ENCODE measurements at regions not wholly inside any gene's neighbourhood (a gene's known extent, or its start where the extent isn't known, plus 50 kb on each side); places are given as distances from the start of the nearest gene placed in this dataset.

- H3K79me2 ChIP-seq (ENCODE audit: control insufficient read depth in 1 of 2, insufficient read depth in 2 of 2, low read length in 2 of 2): no peaks in the 10 kb centered on the region
- DNase-seq (ENCODE audit: low read depth in 1 of 2, low spot score in 2 of 2) (no peak), FAIRE-seq (no peak)
- no peak overlapping the region for H4K91ac ChIP-seq (replicated peaks; ENCODE audit: insufficient read length, low read length)
- H2BK120ac ChIP-seq (replicated peaks; ENCODE audit: low read depth, low read length): no peak overlapping the region
- H3K56ac ChIP-seq (replicated peaks; ENCODE audit: insufficient read length, low read depth, low read length): no peak overlapping the region
- H3K4me3 ChIP-seq (ENCODE audit: extremely low read depth in 1 of 4, insufficient read depth in 2 of 4, low read depth in 3 of 4, low read length in 4 of 4): no peak overlapping the region
- H3K36me3 ChIP-seq (ENCODE audit: control insufficient read depth in 2 of 4, insufficient read depth in 4 of 4, low read length in 3 of 4): no peaks in the 10 kb centered on the region
- H2BK12ac ChIP-seq (ENCODE audit: low read depth, low read length): no peak overlapping the region
- H3K27me3 ChIP-seq (replicated peaks in 1 of 4; ENCODE audit: control insufficient read depth in 3 of 4, extremely low read depth in 1 of 4, insufficient read depth in 3 of 4, low read length in 3 of 4): no peaks in the 10 kb centered on the region
- ChIA-PET CTCF (ENCODE audit: partially characterized antibody) (interaction anchor here (1.1 kb wide), 1 partner anchor 36 kb away, joined by 7 read pairs; no protein-coding TSS in a partner anchor), POLR2A (ENCODE audit: partially characterized antibody) (no interaction called here)
- H4K20me1 ChIP-seq (replicated peaks in 1 of 2; ENCODE audit: control insufficient read depth in 1 of 2, insufficient read depth in 2 of 2, low read length in 2 of 2): no peaks in the 10 kb centered on the region
- H3K27ac ChIP-seq (ENCODE audit: low read depth, low read length): no peak overlapping the region
- H3K23ac ChIP-seq (ENCODE audit: insufficient read length): no peak overlapping the region
- no peak overlapping the region for H3K9ac ChIP-seq (replicated peaks in 1 of 4; ENCODE audit: extremely low read depth in 1 of 4, low read depth in 3 of 4, low read length in 3 of 4)
- no peak overlapping the region for H4K5ac ChIP-seq (ENCODE audit: insufficient read length, low read depth, low read length)
- H2BK20ac ChIP-seq (ENCODE audit: low read length): no peak overlapping the region
- H2BK15ac ChIP-seq (ENCODE audit: low read length): no peak overlapping the region
- H2AK5ac ChIP-seq (ENCODE audit: low read depth, low read length): no peak overlapping the region
- no peak overlapping the region for H2BK5ac ChIP-seq (ENCODE audit: low read depth, low read length)
- H3K4ac ChIP-seq (replicated peaks; ENCODE audit: insufficient read length, low read depth, low read length): no peak overlapping the region
- no peak overlapping the region for H3K18ac ChIP-seq (ENCODE audit: extremely low read depth, low read length)
- H3K79me1 ChIP-seq (ENCODE audit: low read depth, low read length): no peaks in the 10 kb centered on the region
- H3K4me2 ChIP-seq (ENCODE audit: insufficient read depth in 1 of 2, low read depth in 2 of 2, low read length in 2 of 2): no peak overlapping the region
- no peak overlapping the region for H2AFZ ChIP-seq (ENCODE audit: low read length)
- 94% methylated on average over 2 of the region's 2 CpGs; no CpG with 5 or more reads in 1 of the 2 experiments for WGBS, 2 experiments (ENCODE audit: extremely low coverage in 1 of 2, insufficient coverage in 1 of 2, insufficient read length in 1 of 2, insufficient replicate concordance in 2 of 2, low coverage in 1 of 2, low lambda C conversion rate in 2 of 2, missing lambda C conversion rate in 1 of 2)
- no peak overlapping the region for H4K8ac ChIP-seq (ENCODE audit: extremely low read depth, insufficient read depth, low read length)
- H3K4me1 ChIP-seq (replicated peaks in 1 of 4; ENCODE audit: control insufficient read depth in 3 of 4, insufficient read depth in 4 of 4, low read length in 3 of 4): no peaks in the 10 kb centered on the region
- H3K23me2 ChIP-seq (ENCODE audit: low read depth, low read length): no peaks in the 10 kb centered on the region
- peaks cover 4% of the 10 kb centered on the region in 2 experiments; a peak in 3 of 4 replicates for H3K9me3 ChIP-seq (ENCODE audit: insufficient read depth in 2 of 2, low read depth in 1 of 2, low read length in 1 of 2)
- H3K14ac ChIP-seq (ENCODE audit: insufficient read length): no peak overlapping the region
- TF ChIP-seq SIX5 (IDR thresholded peaks at IDR 0.05; ENCODE audit: low read depth, low read length) (no peak), CHD2 (IDR thresholded peaks at IDR 0.05; ENCODE audit: low read length) (no peak), CTBP2 (IDR thresholded peaks at IDR 0.05; ENCODE audit: borderline replicate concordance, insufficient read depth, insufficient read length, low read length) (no peak), ATF2 (IDR thresholded peaks at IDR 0.05; ENCODE audit: low read length) (no peak), RBBP5 (IDR thresholded peaks at IDR 0.05; ENCODE audit: borderline replicate concordance, low read depth, low read length) (no peak), JUND (IDR thresholded peaks at IDR 0.05; ENCODE audit: low read length) (no peak), TAF7 (optimal IDR thresholded peaks at IDR 0.05; ENCODE audit: borderline replicate concordance, low read depth, low read length) (no peak), ZNF274 (IDR thresholded peaks at IDR 0.05; ENCODE audit: borderline replicate concordance, extremely low read depth, low read length) (no peak), CEBPB (IDR thresholded peaks at IDR 0.05; ENCODE audit: low read depth, low read length) (no peak), TEAD4 (IDR thresholded peaks at IDR 0.05; ENCODE audit: low read depth, low read length) (no peak), TCF12 (IDR thresholded peaks at IDR 0.05; ENCODE audit: low read depth, low read length) (no peak), MAFK (IDR thresholded peaks at IDR 0.05; ENCODE audit: low read depth, low read length) (no peak), POLR2A (IDR thresholded peaks at IDR 0.05; ENCODE audit: control extremely low read depth in 1 of 2, low read depth in 2 of 2, low read length in 2 of 2) (no peak)
- TF ChIP-seq, protein P1, sequence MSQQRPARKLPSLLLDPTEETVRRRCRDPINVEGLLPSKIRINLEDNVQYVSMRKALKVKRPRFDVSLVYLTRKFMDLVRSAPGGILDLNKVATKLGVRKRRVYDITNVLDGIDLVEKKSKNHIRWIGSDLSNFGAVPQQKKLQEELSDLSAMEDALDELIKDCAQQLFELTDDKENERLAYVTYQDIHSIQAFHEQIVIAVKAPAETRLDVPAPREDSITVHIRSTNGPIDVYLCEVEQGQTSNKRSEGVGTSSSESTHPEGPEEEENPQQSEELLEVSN (IDR thresholded peaks at IDR 0.05): no peak
Measured at GRCh38 chr1:224815647-224816046, 113.8 kb upstream of the DNAH14 start.
